DOHH2 (cell line): ENCODE measurements at regions not wholly inside any gene's neighbourhood (a gene's known extent, or its start where the extent isn't known, plus 50 kb on each side); places are given as distances from the start of the nearest gene placed in this dataset.

ENCODE experiments used
- EZH2phosphoT487 ChIP-seq: fragments of 200-600 bp; sonication (generic); IDR thresholded peaks from 2 replicates; pipeline ENCODE4 v1.6.1; 2017; ENCODE audit warnings: borderline replicate concordance, mild to moderate bottlenecking, antibody characterized with exemption, low read length, moderate library complexity, mixed read lengths
- TF ChIP-seq, protein P1 (sequence below): fragments of 200-600 bp; sonication (generic); IDR thresholded peaks from one replicate; pipeline ENCODE4 v1.5.1; 2014; ENCODE audit warnings: antibody characterized with exemption, mild to moderate bottlenecking, low read depth, low read length; ENCODE audit not compliant: poor library complexity, severe bottlenecking

- TF ChIP-seq, protein P1, sequence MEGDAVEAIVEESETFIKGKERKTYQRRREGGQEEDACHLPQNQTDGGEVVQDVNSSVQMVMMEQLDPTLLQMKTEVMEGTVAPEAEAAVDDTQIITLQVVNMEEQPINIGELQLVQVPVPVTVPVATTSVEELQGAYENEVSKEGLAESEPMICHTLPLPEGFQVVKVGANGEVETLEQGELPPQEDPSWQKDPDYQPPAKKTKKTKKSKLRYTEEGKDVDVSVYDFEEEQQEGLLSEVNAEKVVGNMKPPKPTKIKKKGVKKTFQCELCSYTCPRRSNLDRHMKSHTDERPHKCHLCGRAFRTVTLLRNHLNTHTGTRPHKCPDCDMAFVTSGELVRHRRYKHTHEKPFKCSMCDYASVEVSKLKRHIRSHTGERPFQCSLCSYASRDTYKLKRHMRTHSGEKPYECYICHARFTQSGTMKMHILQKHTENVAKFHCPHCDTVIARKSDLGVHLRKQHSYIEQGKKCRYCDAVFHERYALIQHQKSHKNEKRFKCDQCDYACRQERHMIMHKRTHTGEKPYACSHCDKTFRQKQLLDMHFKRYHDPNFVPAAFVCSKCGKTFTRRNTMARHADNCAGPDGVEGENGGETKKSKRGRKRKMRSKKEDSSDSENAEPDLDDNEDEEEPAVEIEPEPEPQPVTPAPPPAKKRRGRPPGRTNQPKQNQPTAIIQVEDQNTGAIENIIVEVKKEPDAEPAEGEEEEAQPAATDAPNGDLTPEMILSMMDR = no peak
- TF ChIP-seq EZH2phosphoT487 = no peak
Measured at GRCh38 chr2:238790126-238790832, 57.6 kb upstream of the TWIST2 start.
